ENCODE measurements at regions not wholly inside any gene's neighbourhood (a gene's known extent, or its start where the extent isn't known, plus 50 kb on each side); places are given as distances from the start of the nearest gene placed in this dataset.

GRCh38 chr2:221289389-221289788, 282.7 kb downstream of the EPHA4 start:
- no peak for DNase-seq (ENCODE audit: low spot score)

DNA sequence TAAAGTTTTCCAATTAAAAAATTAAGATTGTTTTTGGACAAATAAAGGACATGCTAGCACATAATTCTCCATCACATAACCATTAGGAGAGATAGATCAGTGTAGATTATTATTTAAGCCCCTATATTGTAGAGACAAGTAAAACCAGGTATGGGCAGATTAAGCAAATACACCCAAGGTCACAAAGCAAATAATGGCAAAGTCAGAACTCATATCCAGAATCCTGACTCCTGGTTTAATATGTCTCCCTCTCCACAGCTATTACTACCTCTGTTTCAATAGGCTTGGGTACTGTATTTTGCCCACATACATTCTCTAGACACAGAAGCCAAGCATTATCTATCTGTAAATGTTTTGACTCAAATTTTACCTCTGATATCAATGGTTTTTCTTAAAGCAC, 282.3 kb downstream of the EPHA4 start:
- DNase-seq (ENCODE audit: low spot score) = no peak

- DNase-seq (ENCODE audit: low spot score) = no peak
Measured at GRCh38 chr2:221293949-221294742, 278.0 kb downstream of the EPHA4 start.

GRCh38 chr2:221304916-221305315, 267.2 kb downstream of the EPHA4 start:
- DNase-seq (ENCODE audit: low spot score) = no peak

DNA sequence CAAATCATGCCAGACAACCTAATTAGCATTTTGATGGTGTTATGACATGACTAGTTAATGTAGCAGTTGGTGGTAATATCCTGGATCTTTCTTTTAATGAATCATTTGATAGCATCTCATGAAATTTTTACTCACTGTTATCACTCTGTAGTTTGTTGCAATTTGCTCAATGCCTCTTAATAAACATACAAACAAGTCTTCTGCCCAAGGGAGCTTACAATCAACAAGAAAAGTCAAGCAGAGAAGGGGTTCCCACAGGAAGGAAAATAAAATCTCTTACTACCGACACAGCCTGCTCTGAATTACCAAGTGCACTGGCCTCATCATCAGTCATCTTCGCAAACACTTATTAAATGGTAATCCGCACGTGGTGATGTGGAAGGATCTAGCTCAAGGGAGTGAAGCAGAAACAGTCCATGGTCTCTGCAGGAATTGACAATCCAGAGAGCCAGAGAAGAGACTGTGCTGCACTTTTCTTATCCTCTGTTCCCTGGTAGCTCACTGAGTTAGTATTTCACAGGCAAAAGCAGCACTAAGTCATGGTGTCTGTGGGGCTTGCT, 263.5 kb downstream of the EPHA4 start:
- no peak for DNase-seq (ENCODE audit: low spot score)

GRCh38 chr2:221309892-221310583, 262.1 kb downstream of the EPHA4 start:
- no peak for DNase-seq (ENCODE audit: low spot score)

- DNase-seq (ENCODE audit: low spot score) = no peak
Measured at GRCh38 chr2:221310730-221311129, 261.4 kb downstream of the EPHA4 start.

DNA sequence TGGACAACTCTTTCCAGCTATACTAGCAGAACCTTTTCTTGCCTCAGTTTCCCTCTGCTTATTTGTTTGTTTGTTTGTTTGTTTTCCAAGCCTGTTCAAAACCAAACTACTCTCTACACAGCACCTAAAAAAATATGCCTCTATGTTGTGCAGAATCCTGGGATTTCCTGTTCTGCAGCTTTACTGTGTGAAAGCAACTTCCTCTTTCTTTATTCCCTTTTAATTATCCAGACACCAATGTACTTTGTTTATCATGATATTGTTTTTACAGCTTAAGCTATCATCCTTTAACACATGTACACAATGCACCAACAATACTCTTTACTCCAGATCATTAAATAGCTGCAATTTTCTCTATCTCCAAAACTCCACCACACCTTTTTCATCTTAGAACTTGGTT, 259.5 kb downstream of the EPHA4 start:
- no peak for DNase-seq (ENCODE audit: low spot score)

DNA sequence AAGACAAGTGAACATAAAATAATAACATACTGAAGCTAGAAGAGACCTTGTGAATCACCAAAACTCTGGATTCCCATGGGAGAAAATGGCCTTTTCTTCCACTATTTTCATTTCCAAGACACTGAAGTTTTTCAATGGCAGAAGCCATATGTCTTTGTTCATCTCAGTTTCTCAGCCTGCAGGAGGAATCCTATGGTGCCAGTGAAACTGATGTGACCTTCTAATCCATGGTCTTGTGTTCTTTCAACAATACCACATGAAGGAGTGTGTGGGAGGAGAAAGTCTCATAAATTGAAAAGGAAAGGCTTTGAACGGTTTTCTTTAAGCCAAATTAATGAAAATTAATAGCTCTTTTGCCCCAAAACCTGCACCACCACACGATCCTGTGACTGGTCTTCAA, 257.3 kb downstream of the EPHA4 start:
- DNase-seq (ENCODE audit: low spot score) = no peak

DNA sequence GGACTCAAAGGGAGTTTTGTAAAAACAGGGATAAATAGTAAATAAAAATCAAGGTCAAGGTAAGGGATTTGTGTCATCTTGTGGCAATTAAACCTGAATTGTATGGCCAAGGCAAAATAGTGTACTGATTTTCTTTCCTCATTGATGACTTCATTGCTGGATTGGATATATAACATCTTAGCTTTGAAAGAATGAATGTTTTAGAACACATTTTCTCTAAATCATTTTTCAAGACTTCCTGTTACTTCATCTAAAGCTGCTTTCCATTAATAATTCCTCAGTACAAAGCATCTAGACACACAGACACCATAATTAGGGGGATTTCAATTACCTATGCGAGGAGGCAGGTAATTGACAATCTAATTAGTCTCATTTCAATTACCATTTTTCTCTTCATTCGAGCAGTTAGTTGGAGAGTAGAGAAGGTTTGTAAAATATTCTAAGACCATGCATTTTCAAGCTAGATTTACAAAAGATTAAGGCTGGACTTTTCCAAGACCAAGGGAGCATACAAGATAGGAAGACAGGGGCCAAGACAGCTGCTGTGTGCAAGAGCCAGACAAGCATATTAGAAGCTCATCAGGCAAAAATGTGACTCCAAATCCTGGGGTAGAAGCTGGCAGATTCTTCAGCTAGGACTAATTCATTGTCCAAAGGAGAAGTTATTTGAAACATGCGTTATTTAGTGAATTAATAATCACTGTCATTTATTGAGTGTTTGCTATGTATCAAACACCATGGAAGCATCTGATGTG, 253.6 kb downstream of the EPHA4 start:
- DNase-seq (ENCODE audit: low spot score) = no peak

DNA sequence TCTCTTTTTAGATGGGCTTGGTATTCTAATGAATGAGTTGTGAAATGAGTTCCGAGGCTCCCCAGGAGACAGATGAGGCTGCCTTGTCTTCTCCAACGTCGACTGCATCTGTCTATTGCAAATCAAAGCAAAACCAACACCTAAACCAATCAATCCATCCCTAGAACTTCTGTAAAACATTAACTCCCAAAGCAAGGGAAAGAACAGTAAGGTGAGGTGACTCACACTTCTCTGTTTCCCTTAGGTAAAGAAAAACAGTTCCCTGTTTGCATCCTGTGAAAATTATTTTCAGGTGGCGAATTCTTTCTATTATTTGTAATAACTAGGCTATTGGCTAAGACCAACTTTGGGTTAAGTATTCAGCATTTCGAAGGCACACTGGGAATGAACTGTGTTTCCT, 249.4 kb downstream of the EPHA4 start:
- DNase-seq (ENCODE audit: low spot score) = no peak

DNA sequence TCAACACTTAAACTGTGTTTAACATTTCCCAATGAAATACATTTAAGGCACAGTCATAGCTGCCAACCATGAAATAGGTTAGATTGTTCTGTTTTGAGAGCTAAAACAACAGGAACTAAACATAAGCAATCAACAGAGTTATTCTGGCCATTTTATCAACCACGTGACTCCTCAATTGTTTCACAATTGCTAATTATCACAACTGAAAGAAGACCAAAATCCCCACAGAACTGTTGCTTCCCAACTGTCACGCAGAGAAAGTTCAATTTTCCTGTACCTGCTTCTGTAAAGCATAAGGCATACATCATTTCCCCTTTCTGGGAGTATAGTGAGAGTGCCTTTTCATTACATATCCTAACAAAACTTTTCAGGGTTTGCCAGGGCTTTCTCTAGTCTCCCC, 248.6 kb downstream of the EPHA4 start:
- DNase-seq (ENCODE audit: low spot score) = no peak

DNA sequence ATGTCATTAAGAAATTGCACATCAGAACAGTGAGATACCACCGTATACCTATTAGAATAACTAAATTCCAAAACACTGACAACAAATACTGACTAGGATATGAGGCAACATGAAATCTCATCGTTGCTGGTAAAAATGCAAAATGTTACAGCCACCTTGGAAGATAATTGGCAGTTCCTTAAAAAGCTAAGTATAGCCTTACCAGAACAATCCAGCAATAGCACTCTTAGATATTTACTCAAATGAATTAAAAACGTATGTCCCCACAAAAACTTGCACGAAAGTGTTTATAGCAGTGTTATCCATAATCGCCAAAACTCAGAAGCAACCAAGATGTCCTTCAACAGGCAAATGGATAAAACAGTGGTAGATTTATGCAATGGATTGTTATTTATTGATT, 241.7 kb downstream of the EPHA4 start:
- DNase-seq (ENCODE audit: low spot score) = no peak

DNA sequence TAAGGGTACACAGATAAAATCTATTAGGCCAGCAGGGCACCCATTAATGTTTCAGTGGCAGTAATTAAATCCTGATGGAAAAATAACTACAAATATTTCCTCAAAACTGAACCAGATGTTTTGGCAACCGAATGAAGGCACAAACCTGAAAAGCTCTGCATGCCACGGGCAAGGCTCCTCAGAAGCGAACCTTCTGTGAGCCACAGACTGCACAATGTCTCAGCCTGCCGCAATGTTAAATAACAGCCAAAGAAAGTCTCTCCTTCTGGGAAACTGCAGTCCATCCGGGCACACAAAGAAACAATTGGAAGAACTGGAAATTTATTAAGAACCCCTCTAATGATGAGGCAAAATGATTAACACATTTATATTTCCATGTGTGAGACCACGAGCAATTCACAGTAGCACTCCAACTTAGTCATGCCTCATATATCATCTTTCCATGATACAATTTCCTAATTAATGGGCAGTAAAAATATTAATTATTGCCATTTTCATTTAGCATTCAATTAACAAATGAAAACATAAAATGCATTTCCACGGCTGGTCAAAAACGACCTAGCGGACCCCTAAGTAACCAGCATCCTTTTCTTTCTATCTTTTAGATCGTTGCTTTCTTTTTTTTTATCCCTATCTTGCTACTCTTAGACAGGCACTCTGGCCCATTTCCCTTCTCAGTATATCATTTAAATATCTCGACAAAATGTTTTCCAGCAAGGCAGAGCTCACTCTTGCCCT, 237.5 kb downstream of the EPHA4 start:
- no peak for DNase-seq (ENCODE audit: low spot score)

DNA sequence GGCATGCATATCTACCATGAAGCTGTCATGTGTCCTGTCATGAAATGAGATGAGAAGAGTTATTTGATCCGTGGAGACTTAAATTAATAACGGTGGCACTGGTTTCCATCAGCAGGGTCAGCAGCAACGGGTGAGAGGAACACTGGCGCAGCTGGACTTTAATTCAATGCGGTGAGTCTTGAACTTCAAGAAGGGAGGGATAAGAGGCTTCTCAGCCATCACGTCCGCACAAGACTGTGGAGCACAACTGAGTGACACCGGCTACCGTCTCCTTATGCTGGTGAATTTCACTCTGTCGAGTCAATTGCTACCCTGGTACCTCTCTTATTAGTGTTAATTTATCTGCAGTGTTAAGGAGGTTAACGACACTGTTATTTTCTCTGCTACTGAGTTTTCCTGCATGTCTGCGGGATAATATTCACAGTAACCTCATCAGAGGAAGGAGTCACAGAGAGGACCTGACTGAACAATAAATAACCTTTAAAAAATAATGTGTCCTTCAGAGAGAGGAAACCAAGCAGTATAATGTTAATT, 236.8 kb downstream of the EPHA4 start:
- DNase-seq (ENCODE audit: low spot score) = no peak

DNA sequence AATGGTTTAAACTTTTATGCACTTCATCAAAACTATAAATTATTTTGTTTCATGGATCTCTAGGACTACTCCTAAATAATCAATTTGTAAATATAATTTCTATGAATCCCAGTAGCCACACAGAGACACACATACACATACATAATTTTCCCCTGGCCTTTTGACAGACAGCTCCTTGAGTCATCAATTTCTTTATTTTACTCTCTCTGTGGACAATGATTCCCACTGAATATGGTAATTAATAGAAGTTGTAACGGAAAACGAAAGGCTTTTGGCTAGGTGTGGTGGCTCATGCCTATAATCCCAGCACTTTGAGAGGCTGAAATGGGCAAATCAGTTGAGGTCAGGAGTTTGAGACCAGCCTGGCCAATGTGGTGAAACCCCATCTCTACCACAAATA, 235.1 kb downstream of the EPHA4 start:
- DNase-seq (ENCODE audit: low spot score) = no peak

DNA sequence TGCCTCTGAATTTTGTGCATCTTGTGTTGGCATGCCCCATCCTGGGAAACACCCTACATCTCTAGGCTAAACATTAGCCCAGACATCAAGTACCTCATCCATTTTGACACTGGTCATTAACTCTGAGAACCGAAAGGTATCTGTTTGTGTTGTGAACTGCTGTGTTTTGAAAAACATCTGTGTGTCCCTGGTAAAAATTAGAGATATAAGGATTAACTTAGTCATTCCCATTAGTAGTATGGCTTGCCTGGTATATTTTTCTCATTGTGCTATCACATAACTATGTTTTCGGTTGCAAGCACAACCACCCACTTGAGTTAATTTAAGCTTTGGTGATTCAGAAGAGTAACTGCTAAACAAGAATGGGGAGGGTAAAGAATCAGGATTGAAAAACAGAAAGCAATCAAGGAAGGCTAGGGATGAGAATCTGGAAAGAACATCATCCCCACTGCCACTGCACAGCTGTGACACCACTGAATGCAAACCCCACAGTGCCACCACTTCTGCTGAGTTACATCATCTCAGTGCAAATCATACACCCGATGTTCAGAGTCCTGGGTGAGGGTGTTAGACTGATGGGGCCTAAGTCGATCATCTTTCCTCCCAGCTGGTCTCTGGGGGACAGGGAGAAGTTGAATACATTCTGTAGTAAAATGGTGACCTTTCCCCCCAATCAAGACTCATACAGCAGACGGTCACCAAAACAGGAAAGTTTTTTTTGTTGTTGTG, 234.0 kb downstream of the EPHA4 start:
- DNase-seq (ENCODE audit: low spot score) = no peak

DNA sequence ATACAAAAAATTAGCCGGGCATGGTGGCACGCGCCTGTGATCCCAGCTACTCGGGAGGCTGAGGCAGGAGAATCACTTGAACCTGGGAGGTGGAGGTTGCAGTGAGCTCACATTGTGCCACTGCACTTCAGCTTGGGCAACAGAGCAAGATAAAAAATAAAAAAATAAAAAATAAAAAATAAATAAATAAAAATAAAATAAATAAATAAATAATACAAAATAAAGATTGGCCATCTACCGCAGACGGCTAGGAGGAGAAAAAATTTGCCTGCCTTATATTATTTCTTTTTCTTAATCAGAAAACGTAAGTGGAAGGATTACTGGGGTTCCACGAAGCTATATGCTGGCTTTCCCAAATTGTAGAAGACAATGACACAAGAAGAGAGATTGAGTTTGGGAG, 229.7 kb downstream of the EPHA4 start:
- DNase-seq (ENCODE audit: low spot score) = no peak

GRCh38 chr2:221343524-221343923, 228.6 kb downstream of the EPHA4 start:
- no peak for DNase-seq (ENCODE audit: low spot score)

GRCh38 chr2:221345516-221345915, 226.6 kb downstream of the EPHA4 start:
- DNase-seq (ENCODE audit: low spot score) = no peak

GRCh38 chr2:221346411-221346810, 225.7 kb downstream of the EPHA4 start:
- DNase-seq (ENCODE audit: low spot score) = no peak

All from activated CD4-positive, alpha-beta T cell treated with anti-CD3 and anti-CD28 coated beads, Interleukin-2, Interleukin-4, amounts not matched to agents 100 ng/mL and 50 ng/mL, durations not matched to agents 16 hours and 8 hours (primary cell).